ENCODE measurements at regions not wholly inside any gene's neighbourhood (a gene's known extent, or its start where the extent isn't known, plus 50 kb on each side); places are given as distances from the start of the nearest gene placed in this dataset. TPM values are rescaled to one million over a fixed set of nuclear protein-coding genes. Genes with fewer than 3 reads are reported as not detected.

- DNase-seq (no peak), ATAC-seq (ENCODE audit: low read depth) (no peak)
- H3K9ac ChIP-seq (ENCODE audit: low read length), result no peak overlapping the region
- CTCF ChIA-PET, result no interaction called here
- 85% methylated on average over 3 of the region's 4 CpGs for whole genome bisulfite sequencing (ENCODE audit: insufficient coverage)
- H3K27ac Mint-ChIP-seq, result no peak overlapping the region
- intact Hi-C loops (cut with micrococcal nuclease), result no loop called here
- no peaks in the 10 kb centered on the region for H3K27me3 ChIP-seq (replicated peaks in 1 of 4; ENCODE audit: control extremely low read depth in 1 of 4, control insufficient read depth in 3 of 4, insufficient read depth in 4 of 4, low read length in 3 of 4)
- H3K36me3 ChIP-seq (replicated peaks in 1 of 2; ENCODE audit: control extremely low read depth in 1 of 2, control insufficient read depth in 1 of 2, extremely low read depth in 1 of 2, insufficient read depth in 2 of 2, low read length in 1 of 2), result no peaks in the 10 kb centered on the region
- no peaks in the 10 kb centered on the region for H3K4me1 Mint-ChIP-seq
- H3K4me3 Mint-ChIP-seq, result no peak overlapping the region
- peaks cover 3% of the 10 kb centered on the region for H3K27me3 Mint-ChIP-seq
- H2AFZ ChIP-seq (ENCODE audit: insufficient read depth, low read depth, low read length, poor library complexity, severe bottlenecking), result no peak overlapping the region
- H3K4me3 ChIP-seq (ENCODE audit: control extremely low read depth in 1 of 5, extremely low read depth in 1 of 5, insufficient read depth in 1 of 5, low read depth in 2 of 5, low read length in 4 of 5), result no peak overlapping the region
- no peaks in the 10 kb centered on the region for H3K79me2 ChIP-seq (ENCODE audit: control insufficient read depth, insufficient read depth, low read length)
- H3K4me2 ChIP-seq (replicated peaks; ENCODE audit: low read depth, low read length, poor library complexity, severe bottlenecking), result no peak overlapping the region
- H4K20me1 ChIP-seq (ENCODE audit: control insufficient read depth, insufficient read depth, low read length, poor library complexity, severe bottlenecking), result no peaks in the 10 kb centered on the region
- no peaks in the 10 kb centered on the region for H3K9me3 Mint-ChIP-seq (ENCODE audit: insufficient read depth)
- TF ChIP-seq CTCF (IDR thresholded peaks at IDR 0.05) (no peak), EZH2 (IDR thresholded peaks at IDR 0.05; ENCODE audit: borderline replicate concordance, insufficient read depth, low read depth, low read length, poor library complexity, severe bottlenecking) (no peak)
- no peak overlapping the region for H3K27ac ChIP-seq (ENCODE audit: low read length in 2 of 2)
- H3K4me1 ChIP-seq (ENCODE audit: control insufficient read depth in 2 of 2, insufficient read depth in 2 of 2, low read length in 2 of 2), result no peaks in the 10 kb centered on the region
- POLR2A ChIA-PET, result no interaction called here
- H3K9me3 ChIP-seq (ENCODE audit: control extremely low read depth in 1 of 3, control insufficient read depth in 2 of 3, insufficient read depth in 1 of 3, low read length in 2 of 3), result no peaks in the 10 kb centered on the region
These were observed 56.3 kb upstream of the ZNF521 start for GRCh38 chr18:25408293-25408692.

Small RNAs in the stretch of these regions (small RNA-seq; reads per million reads assigned to genes)
- gene AC027229.1 (ENCODE audit: insufficient read length, low read depth, low replicate concordance), result not detected
- gene RN7SL97P (ENCODE audit: insufficient read length, low read depth, low replicate concordance), result not detected

All from B cell (primary cell).